ENCODE measurements at regions not wholly inside any gene's neighbourhood (a gene's known extent, or its start where the extent isn't known, plus 50 kb on each side); places are given as distances from the start of the nearest gene placed in this dataset.

DNA sequence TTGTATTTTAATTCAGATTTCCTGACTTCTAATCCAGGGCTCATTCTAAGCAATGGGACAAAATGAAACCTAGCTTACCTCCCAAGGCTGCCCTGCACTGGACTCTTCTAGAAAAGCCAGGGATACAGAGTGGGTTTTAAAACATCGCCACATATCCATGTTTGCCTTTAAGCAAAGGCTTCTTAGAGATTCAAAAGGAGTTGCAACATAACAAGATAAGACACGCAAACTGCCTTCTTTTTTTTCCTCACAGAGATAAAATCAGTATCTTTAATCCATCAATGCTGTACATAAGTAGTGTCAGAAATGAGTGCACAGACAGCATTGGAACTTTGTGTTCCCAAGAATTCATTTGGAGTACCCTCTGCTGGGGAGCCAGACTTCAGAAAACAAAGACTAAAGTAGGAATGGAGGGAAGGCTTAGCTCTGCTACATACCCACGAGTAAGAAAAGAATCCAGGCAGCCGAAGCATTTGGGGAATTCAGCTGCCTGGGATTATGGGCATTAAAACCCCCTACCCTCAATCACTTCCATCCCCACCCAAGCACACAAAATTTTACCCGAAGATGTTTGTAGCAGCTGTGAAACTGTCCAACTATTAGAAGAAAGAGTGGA is 427.8 kb downstream of the ARL4A start:
- no peaks in the 10 kb centered on the region for H3K9me3 ChIP-seq (ENCODE audit: control insufficient read depth in 2 of 3, insufficient read depth in 1 of 3, low read length in 3 of 3)
- FAIRE-seq (no peak), DNase-seq (peak in 2 of 5 donors; percentile 14 to 26)
- H3K4me3 ChIP-seq (ENCODE audit: low read length in 3 of 3): no peak overlapping the region
- intact Hi-C loops (cut with DNase I): no loop called here
- H3K4me1 ChIP-seq (ENCODE audit: control insufficient read depth in 2 of 3, insufficient read depth in 2 of 3, low read depth in 1 of 3, low read length in 3 of 3): no peaks in the 10 kb centered on the region
- no peaks in the 10 kb centered on the region for H3K27me3 ChIP-seq (ENCODE audit: control insufficient read depth, insufficient read depth, low read length)
- TF ChIP-seq, protein P1, sequence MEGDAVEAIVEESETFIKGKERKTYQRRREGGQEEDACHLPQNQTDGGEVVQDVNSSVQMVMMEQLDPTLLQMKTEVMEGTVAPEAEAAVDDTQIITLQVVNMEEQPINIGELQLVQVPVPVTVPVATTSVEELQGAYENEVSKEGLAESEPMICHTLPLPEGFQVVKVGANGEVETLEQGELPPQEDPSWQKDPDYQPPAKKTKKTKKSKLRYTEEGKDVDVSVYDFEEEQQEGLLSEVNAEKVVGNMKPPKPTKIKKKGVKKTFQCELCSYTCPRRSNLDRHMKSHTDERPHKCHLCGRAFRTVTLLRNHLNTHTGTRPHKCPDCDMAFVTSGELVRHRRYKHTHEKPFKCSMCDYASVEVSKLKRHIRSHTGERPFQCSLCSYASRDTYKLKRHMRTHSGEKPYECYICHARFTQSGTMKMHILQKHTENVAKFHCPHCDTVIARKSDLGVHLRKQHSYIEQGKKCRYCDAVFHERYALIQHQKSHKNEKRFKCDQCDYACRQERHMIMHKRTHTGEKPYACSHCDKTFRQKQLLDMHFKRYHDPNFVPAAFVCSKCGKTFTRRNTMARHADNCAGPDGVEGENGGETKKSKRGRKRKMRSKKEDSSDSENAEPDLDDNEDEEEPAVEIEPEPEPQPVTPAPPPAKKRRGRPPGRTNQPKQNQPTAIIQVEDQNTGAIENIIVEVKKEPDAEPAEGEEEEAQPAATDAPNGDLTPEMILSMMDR (IDR thresholded peaks at IDR 0.05; ENCODE audit: borderline replicate concordance, extremely low read depth, insufficient read depth): no peak
- no peak overlapping the region for H3K9ac ChIP-seq (ENCODE audit: low read length in 3 of 3)
- no peaks in the 10 kb centered on the region for H3K36me3 ChIP-seq (ENCODE audit: control insufficient read depth in 2 of 3, insufficient read depth in 3 of 3, low read length in 3 of 3)
- H3K27ac ChIP-seq (ENCODE audit: low read depth in 2 of 2, low read length in 2 of 2): no peak overlapping the region

DNA sequence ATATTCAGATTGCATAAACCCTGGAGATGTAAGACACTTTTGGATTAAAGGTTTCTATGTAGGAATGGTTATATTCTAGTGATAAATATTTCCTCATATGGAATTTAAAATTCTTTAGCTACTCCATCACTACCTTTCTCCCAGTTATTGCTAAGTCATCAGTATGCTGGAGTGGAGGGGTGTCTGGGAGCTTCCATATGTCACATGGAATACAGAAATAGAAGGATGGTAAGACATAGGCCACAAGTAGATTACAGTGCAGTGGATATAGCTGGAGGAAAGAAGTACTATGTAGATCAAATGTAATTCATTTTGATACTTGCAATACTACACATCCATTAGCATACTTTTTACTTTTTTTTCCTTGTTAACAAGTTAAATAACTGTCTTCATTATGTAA is 428.4 kb downstream of the ARL4A start:
- Histone ChIP-seq H3K9me3 (ENCODE audit: control insufficient read depth in 2 of 3, insufficient read depth in 1 of 3, low read length in 3 of 3) (no peaks in the 10 kb centered on the region), H3K27me3 (ENCODE audit: control insufficient read depth, insufficient read depth, low read length) (no peaks in the 10 kb centered on the region), H3K4me1 (ENCODE audit: control insufficient read depth in 2 of 3, insufficient read depth in 2 of 3, low read depth in 1 of 3, low read length in 3 of 3) (no peaks in the 10 kb centered on the region), H3K27ac (ENCODE audit: low read depth in 2 of 2, low read length in 2 of 2) (no peak overlapping the region), H3K4me3 (ENCODE audit: low read length in 3 of 3) (no peak overlapping the region), H3K36me3 (ENCODE audit: control insufficient read depth in 2 of 3, insufficient read depth in 3 of 3, low read length in 3 of 3) (no peaks in the 10 kb centered on the region), H3K9ac (ENCODE audit: low read length in 3 of 3) (no peak overlapping the region)
- intact Hi-C loops (cut with DNase I): no loop called here
- FAIRE-seq: no peak
- TF ChIP-seq, protein P1 (IDR thresholded peaks at IDR 0.05; ENCODE audit: borderline replicate concordance, extremely low read depth, insufficient read depth): no peak
- no peak for DNase-seq

DNA sequence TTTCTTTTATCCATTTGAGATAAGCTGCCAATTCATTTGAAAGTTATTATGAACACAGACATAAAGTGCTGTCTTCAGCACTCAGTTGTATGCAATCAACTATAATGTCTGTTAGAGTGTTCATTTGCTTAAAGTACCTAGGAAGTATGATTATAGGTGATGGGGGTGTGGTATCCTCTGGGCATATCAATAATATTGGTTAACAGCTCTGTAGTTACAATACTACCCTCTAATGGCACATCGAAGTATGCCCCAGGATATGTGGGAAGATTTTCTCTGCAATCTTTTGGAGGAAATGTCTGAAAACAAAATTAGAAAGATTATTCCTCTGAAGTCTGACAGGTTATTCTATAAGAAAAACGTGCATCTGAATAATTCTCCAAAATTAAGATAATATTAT is 429.7 kb downstream of the ARL4A start:
- intact Hi-C loops (cut with DNase I): no loop called here
- FAIRE-seq: no peak

More for the DNA sequence above, 429.7 kb downstream of the ARL4A start:
- no peak for DNase-seq
- Histone ChIP-seq H3K4me1 (ENCODE audit: control insufficient read depth in 2 of 3, insufficient read depth in 2 of 3, low read depth in 1 of 3, low read length in 3 of 3) (no peaks in the 10 kb centered on the region), H3K36me3 (ENCODE audit: control insufficient read depth in 2 of 3, insufficient read depth in 3 of 3, low read length in 3 of 3) (no peaks in the 10 kb centered on the region), H3K4me3 (ENCODE audit: low read length in 3 of 3) (no peak overlapping the region), H3K9ac (ENCODE audit: low read length in 3 of 3) (no peak overlapping the region), H3K9me3 (ENCODE audit: control insufficient read depth in 2 of 3, insufficient read depth in 1 of 3, low read length in 3 of 3) (no peaks in the 10 kb centered on the region), H3K27ac (ENCODE audit: low read depth in 2 of 2, low read length in 2 of 2) (no peak overlapping the region), H3K27me3 (ENCODE audit: control insufficient read depth, insufficient read depth, low read length) (no peaks in the 10 kb centered on the region)
- TF ChIP-seq, protein P1 (IDR thresholded peaks at IDR 0.05; ENCODE audit: borderline replicate concordance, extremely low read depth, insufficient read depth): no peak
